Mucosa of descending colon (tissue), 3 donors: ENCODE measurements at regions not wholly inside any gene's neighbourhood (a gene's known extent, or its start where the extent isn't known, plus 50 kb on each side); places are given as distances from the start of the nearest gene placed in this dataset.

Experiments
- ATAC-seq: fragments of 200-7000 bp; cut with Tn5 transposase; one replicate; pipeline ENCODE4 v1.9.1; 2020; ENCODE audit warnings: mild to moderate bottlenecking, moderate library complexity
- DNase-seq, 3 donors: peaks; one replicate each; pipeline ENCODE4 v3.0.0-alpha.2; 2020
- H3K36me3 ChIP-seq: fragments of 200-600 bp; one replicate; pipeline ENCODE4 v1.8.0; 2021; ENCODE audit warnings: low read depth, mild to moderate bottlenecking
- H3K4me1 ChIP-seq: fragments of 200-600 bp; one replicate; pipeline ENCODE4 v1.8.0; 2021; ENCODE audit warnings: low read depth, mild to moderate bottlenecking
- H3K4me3 ChIP-seq: fragments of 200-600 bp; one replicate; pipeline ENCODE4 v1.8.0; 2021; ENCODE audit warnings: mild to moderate bottlenecking
- H3K9me3 ChIP-seq: fragments of 200-600 bp; one replicate; pipeline ENCODE4 v1.8.0; 2021; ENCODE audit warnings: mild to moderate bottlenecking
- intact Hi-C, 2 donors: fragments of 100-400 bp; cut with DNase I in 1 of 2; cut with micrococcal nuclease in 1 of 2; formaldehyde crosslinking; loops; one replicate each; pipeline versions ENCODE4 v1.11.0 to v1.11.1; 2022; cut with DNase I, micrococcal nuclease
- TF ChIP-seq, protein P1 (sequence below): fragments of 200-600 bp; IDR thresholded peaks from one replicate; pipeline ENCODE4 v1.8.0; 2022; ENCODE audit warnings: antibody characterized with exemption, mild to moderate bottlenecking
- donor health status: DM: no; HTN: no; CAD: no; lungs with moderate emphysema.
- donor health status: DM: no; HTN: no; CAD: no.
- donor health status: DM: no; HTN: yes; CAD: no.

GRCh38 chr14:45743884-45744283 lies 490.9 kb upstream of the MIS18BP1 start:
- no peaks in the 10 kb centered on the region for H3K36me3 ChIP-seq
- no peaks in the 10 kb centered on the region for H3K4me1 ChIP-seq
- intact Hi-C loops, result no loop called here
- ATAC-seq (no peak), DNase-seq (no peak)
- no peaks in the 10 kb centered on the region for H3K9me3 ChIP-seq
- H3K4me3 ChIP-seq, result no peak overlapping the region
- TF ChIP-seq, protein P1, sequence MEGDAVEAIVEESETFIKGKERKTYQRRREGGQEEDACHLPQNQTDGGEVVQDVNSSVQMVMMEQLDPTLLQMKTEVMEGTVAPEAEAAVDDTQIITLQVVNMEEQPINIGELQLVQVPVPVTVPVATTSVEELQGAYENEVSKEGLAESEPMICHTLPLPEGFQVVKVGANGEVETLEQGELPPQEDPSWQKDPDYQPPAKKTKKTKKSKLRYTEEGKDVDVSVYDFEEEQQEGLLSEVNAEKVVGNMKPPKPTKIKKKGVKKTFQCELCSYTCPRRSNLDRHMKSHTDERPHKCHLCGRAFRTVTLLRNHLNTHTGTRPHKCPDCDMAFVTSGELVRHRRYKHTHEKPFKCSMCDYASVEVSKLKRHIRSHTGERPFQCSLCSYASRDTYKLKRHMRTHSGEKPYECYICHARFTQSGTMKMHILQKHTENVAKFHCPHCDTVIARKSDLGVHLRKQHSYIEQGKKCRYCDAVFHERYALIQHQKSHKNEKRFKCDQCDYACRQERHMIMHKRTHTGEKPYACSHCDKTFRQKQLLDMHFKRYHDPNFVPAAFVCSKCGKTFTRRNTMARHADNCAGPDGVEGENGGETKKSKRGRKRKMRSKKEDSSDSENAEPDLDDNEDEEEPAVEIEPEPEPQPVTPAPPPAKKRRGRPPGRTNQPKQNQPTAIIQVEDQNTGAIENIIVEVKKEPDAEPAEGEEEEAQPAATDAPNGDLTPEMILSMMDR, result no peak

DNA sequence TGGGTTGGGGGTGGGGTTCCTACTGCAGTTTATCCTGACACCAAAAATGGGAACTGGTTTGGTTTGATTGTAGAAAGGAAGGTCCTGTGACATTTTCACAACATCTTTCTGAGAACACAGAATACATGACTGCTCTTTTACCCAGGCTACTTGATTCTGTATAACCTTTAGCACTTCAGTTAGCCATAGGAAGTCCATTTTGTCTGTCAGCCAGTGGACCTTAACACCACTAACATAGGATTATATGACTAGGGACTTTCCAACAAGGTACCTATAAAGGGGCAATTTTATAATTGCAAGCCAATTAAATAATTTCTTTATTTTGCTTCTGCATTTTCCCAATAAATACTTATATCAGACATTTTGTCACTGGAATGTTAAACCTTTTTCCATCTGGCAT lies 489.2 kb upstream of the MIS18BP1 start:
- H3K9me3 ChIP-seq, result no peaks in the 10 kb centered on the region
- no peaks in the 10 kb centered on the region for H3K4me1 ChIP-seq
- TF ChIP-seq, protein P1, result no peak
- H3K4me3 ChIP-seq, result no peak overlapping the region
- no peak for DNase-seq
- ATAC-seq, result no peak
- H3K36me3 ChIP-seq, result no peaks in the 10 kb centered on the region
- intact Hi-C loops, result no loop called here

- ATAC-seq (no peak), DNase-seq (no peak)
- H3K4me1 ChIP-seq, result no peaks in the 10 kb centered on the region
- TF ChIP-seq, protein P1, result no peak
- H3K36me3 ChIP-seq, result no peaks in the 10 kb centered on the region
- intact Hi-C loops, result no loop called here
- H3K9me3 ChIP-seq, result no peaks in the 10 kb centered on the region
- no peak overlapping the region for H3K4me3 ChIP-seq
Measured at GRCh38 chr14:45728434-45729225, 475.6 kb upstream of the MIS18BP1 start.

DNA sequence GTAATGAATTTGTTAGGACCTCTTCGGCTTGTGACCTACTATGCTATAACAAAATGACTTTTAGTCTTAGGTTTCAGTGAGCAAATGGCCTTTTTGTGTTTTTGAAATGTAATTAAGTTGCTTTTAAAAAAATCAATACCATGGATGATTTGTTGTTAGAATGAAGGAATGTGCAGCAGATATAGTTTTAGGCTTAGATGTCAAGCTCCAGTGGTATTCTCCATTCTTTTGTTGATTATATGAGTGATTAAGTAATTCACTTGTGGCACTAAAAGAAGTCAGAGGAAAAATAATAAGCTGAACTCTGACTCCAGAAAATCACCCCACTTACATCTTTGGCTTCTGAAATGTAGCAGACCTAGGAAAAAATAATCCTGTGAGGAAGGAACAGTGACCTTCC lies 474.1 kb upstream of the MIS18BP1 start:
- Histone ChIP-seq H3K36me3 (no peaks in the 10 kb centered on the region), H3K9me3 (no peaks in the 10 kb centered on the region), H3K4me1 (no peaks in the 10 kb centered on the region), H3K4me3 (no peak overlapping the region)
- intact Hi-C loops, result no loop called here
- no peak for DNase-seq
- ATAC-seq, result no peak
- TF ChIP-seq, protein P1, result no peak

DNA sequence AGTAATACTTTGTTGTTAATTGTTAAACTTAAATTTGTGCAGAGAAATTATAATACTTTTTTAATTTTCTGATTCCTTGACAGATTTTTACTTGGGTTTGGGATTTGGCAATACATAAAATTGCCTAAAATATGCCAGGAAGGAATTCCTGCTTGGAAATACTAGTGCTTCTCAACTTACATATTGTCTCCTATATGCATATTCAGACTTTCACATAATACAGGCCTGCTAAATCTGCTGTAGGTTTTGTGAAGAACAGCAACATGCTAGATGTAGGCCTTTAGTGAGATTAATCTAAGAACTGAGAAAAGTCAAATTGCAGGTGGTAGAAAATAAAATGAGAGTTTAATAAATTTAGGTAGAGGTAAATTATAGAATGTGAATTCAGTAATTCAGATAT lies 468.5 kb upstream of the MIS18BP1 start:
- DNase-seq (no peak), ATAC-seq (no peak)
- TF ChIP-seq, protein P1, result no peak
- Histone ChIP-seq H3K9me3 (no peaks in the 10 kb centered on the region), H3K4me3 (no peak overlapping the region), H3K36me3 (no peaks in the 10 kb centered on the region), H3K4me1 (no peaks in the 10 kb centered on the region)
- intact Hi-C loops, result no loop called here
